ENCODE measurements at regions not wholly inside any gene's neighbourhood (a gene's known extent, or its start where the extent isn't known, plus 50 kb on each side); places are given as distances from the start of the nearest gene placed in this dataset.
"Not testable (repeated sequence)": the region's sequence is repeated elsewhere in the genome, so short reads cannot be mapped to it uniquely, and the experiment has no call there.

DNA sequence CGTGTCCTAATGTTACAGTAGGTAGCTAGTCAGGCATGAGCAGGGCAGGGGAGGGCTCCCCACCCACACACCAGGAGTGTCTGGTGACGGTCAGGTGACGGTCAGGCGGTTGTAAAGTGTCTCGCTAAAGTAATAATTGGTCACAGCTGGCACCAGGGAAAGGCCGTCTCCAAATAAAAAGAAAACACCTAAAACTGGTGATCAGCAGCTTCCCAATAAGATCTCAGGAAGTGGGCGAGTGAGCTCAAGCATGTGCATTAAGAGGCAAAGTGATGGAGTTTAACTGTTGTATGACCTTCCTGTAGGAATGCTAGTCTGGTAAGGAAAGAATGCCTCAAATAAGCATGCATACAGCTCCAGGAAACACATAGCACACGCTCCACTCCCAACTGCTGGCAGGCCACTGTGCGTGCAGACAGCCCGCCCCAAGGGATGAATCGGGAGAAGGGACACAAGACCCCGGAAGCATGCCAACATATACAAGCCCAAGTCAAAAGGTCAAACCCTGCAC is 177.1 kb downstream of the RNF144A start:
- no peaks in the 10 kb centered on the region for H3K9me3 Mint-ChIP-seq
- DNase-seq (no peak), ATAC-seq (ENCODE audit: low read depth in 2 of 2) (no peak)
- Histone ChIP-seq H3K27me3 (ENCODE audit: control insufficient read depth, insufficient read depth, low read length) (no peaks in the 10 kb centered on the region), H3K4me3 (ENCODE audit: low read depth, low read length) (no peak overlapping the region), H3K27ac (ENCODE audit: insufficient read depth, low read length, poor library complexity, severe bottlenecking) (no peak overlapping the region), H3K36me3 (ENCODE audit: control insufficient read depth, insufficient read depth, low read length) (no peaks in the 10 kb centered on the region), H3K4me1 (ENCODE audit: control insufficient read depth, insufficient read depth, low read length, poor library complexity, severe bottlenecking) (peaks cover 3% of the 10 kb centered on the region), H3K9me3 (ENCODE audit: control insufficient read depth in 2 of 2, low read length in 2 of 2) (no peaks in the 10 kb centered on the region)
- H3K4me3 Mint-ChIP-seq: no peak overlapping the region
- no peaks in the 10 kb centered on the region for H3K36me3 Mint-ChIP-seq
- peaks cover 0 to 12% (median 2%) of the 10 kb centered on the region in 4 donors for H3K4me1 Mint-ChIP-seq
- no peak overlapping the region for H3K27ac Mint-ChIP-seq
- no peaks in the 10 kb centered on the region for H3K27me3 Mint-ChIP-seq

DNA sequence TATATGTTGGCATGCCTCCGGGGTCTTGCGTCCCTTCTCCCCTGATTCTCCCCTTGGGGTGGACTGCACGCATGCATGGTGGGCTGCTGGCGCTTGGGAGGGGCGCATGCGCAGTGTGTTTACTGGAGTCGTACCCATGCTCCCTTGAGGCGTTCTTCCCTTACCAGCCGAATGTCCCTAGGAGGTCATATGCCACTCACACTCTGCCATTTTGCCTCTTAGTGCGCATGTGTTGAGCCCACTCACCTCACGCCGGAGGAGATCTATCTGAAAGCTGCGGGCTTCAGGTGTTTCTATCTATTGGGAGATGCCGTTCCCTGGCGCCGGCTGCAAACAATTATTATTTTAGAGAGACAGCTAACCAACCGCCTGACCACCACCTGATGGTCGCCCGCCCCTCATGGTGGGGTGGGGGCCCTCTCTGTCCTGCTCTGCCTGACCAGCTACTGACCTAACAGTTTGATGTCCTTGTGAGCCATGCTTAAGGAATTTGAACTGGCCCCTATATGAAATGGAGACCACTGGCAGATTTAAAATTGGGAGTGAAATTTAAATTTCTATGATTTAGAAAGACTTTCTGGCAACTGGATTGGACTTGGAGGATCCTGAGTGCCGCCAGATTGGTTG is 179.6 kb downstream of the RNF144A start:
- Histone ChIP-seq H3K36me3 (ENCODE audit: control insufficient read depth, insufficient read depth, low read length) (no peaks in the 10 kb centered on the region), H3K4me3 (ENCODE audit: low read depth, low read length) (no peak overlapping the region), H3K9me3 (ENCODE audit: control insufficient read depth in 2 of 2, low read length in 2 of 2) (no peaks in the 10 kb centered on the region), H3K27me3 (ENCODE audit: control insufficient read depth, insufficient read depth, low read length) (no peaks in the 10 kb centered on the region), H3K4me1 (ENCODE audit: control insufficient read depth, insufficient read depth, low read length, poor library complexity, severe bottlenecking) (peaks cover 3% of the 10 kb centered on the region), H3K27ac (ENCODE audit: insufficient read depth, low read length, poor library complexity, severe bottlenecking) (no peak overlapping the region)
- ATAC-seq (ENCODE audit: low read depth in 2 of 2): no peak
- Mint-ChIP-seq H3K27me3 (no peaks in the 10 kb centered on the region), H3K36me3 (no peaks in the 10 kb centered on the region), H3K27ac (peak overlapping the region in 1 of 3 donors; percentile 23), H3K4me3 (no peak overlapping the region), H3K4me1 (peaks cover 0 to 12% (median 2%) of the 10 kb centered on the region in 4 donors), H3K9me3 (no peaks in the 10 kb centered on the region)
- no peak for DNase-seq

DNA sequence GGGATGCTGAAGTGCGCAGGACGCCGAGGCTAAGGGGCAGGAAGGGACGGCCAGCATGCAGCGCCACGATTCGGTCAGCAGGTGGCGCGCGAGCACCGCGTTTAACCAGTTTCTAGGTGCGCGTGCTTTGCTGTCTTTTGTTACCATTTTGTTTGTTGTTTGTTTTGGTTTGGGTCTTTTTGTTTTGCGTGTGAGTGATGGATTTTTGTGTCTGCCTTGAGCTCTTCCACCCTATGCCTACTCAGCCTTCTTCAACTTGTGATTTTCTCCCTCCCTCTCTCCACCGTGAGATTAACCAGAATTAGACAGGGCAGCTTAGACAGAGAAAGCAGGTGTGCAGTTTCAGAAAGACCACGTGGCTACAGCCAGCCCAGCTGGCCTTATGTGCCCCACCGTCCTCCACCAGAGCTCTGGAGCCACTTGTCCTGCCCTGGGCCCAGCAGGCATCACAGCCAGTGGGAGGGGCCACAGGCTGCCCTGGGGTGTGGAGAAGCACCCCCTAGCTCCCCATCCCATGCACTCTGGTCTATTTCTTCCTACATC is 180.2 kb downstream of the RNF144A start:
- H3K4me1 ChIP-seq (ENCODE audit: control insufficient read depth, insufficient read depth, low read length, poor library complexity, severe bottlenecking): peaks cover 3% of the 10 kb centered on the region
- ATAC-seq (ENCODE audit: low read depth in 2 of 2) (peak; percentile 73 to 82), DNase-seq (peak; percentile 49 to 65 (median 65))
- H3K36me3 Mint-ChIP-seq: no peaks in the 10 kb centered on the region
- peaks cover 0 to 12% (median 2%) of the 10 kb centered on the region in 4 donors for H3K4me1 Mint-ChIP-seq
- H3K27ac Mint-ChIP-seq: peak overlapping the region in 1 of 3 donors; percentile 23
- no peaks in the 10 kb centered on the region for H3K9me3 Mint-ChIP-seq
- peak overlapping the region in 2 of 4 donors; percentile 64 to 69 for H3K4me3 Mint-ChIP-seq
- no peaks in the 10 kb centered on the region for H3K27me3 ChIP-seq (ENCODE audit: control insufficient read depth, insufficient read depth, low read length)
- H3K9me3 ChIP-seq (ENCODE audit: control insufficient read depth in 2 of 2, low read length in 2 of 2): no peaks in the 10 kb centered on the region
- H3K4me3 ChIP-seq (ENCODE audit: low read depth, low read length): peak overlapping the region; percentile 58
- no peaks in the 10 kb centered on the region for H3K36me3 ChIP-seq (ENCODE audit: control insufficient read depth, insufficient read depth, low read length)
- H3K27ac ChIP-seq (ENCODE audit: insufficient read depth, low read length, poor library complexity, severe bottlenecking): no peak overlapping the region
- H3K27me3 Mint-ChIP-seq: no peaks in the 10 kb centered on the region

DNA sequence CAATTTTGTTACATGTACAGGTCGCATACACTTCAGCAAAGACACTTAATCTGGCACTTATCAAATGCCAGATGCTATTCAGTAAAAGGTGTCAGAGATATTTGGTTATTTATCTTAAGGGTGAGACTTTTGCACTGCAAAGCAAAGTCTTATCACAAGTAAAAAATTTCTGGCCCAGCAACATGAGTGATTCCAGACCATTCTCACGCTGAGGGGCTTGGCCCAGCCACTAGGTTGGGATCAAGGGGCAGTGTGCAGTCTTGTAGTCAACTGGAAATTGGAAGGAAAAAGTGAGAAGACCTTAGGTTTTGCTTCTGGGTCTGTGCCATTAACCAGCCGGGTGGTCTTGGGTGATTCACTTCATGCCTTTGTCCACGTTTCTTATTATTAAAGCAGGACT is 181.6 kb downstream of the RNF144A start:
- ATAC-seq (ENCODE audit: low read depth in 2 of 2): no peak

DNA sequence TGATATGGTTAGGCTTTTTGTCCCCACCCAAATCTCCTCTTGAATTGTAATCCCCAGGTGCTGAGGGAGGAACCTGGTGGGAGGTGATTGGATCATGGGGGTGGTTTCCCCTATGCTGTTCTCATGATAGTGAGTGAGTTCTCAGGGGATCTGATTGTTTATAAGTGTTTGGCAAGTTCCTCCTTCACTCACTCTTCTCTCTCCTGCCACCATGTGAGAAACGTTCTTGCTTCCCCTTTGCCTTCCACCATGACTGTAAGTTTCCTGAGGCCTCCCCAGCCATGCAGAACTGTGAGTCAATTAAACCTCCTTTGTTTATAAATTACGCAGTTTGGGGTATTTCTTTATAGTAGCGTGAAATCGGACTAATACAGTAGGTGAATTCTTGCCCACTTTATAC is 182.5 kb downstream of the RNF144A start:
- H3K9me3 Mint-ChIP-seq; DNase-seq; ATAC-seq (ENCODE audit: low read depth in 2 of 2); H3K27ac ChIP-seq (ENCODE audit: insufficient read depth, low read length, poor library complexity, severe bottlenecking); H3K9me3 ChIP-seq (ENCODE audit: control insufficient read depth in 2 of 2, low read length in 2 of 2); H3K36me3 ChIP-seq (ENCODE audit: control insufficient read depth, insufficient read depth, low read length); H3K27me3 ChIP-seq (ENCODE audit: control insufficient read depth, insufficient read depth, low read length); H3K27ac Mint-ChIP-seq; H3K27me3 Mint-ChIP-seq; H3K36me3 Mint-ChIP-seq; H3K4me3 Mint-ChIP-seq; H3K4me1 ChIP-seq (ENCODE audit: control insufficient read depth, insufficient read depth, low read length, poor library complexity, severe bottlenecking); H3K4me3 ChIP-seq (ENCODE audit: low read depth, low read length): not testable (repeated sequence)
- H3K4me1 Mint-ChIP-seq: peaks cover 0 to 12% (median 2%) of the 10 kb centered on the region in 4 donors

More for the DNA sequence above, 181.6 kb downstream of the RNF144A start:
- Mint-ChIP-seq H3K4me1 (peaks cover 0 to 12% (median 2%) of the 10 kb centered on the region in 4 donors), H3K9me3 (no peaks in the 10 kb centered on the region), H3K36me3 (no peaks in the 10 kb centered on the region), H3K27ac (no peak overlapping the region), H3K27me3 (no peaks in the 10 kb centered on the region), H3K4me3 (no peak overlapping the region)
- Histone ChIP-seq H3K9me3 (ENCODE audit: control insufficient read depth in 2 of 2, low read length in 2 of 2) (no peaks in the 10 kb centered on the region), H3K4me3 (ENCODE audit: low read depth, low read length) (no peak overlapping the region), H3K36me3 (ENCODE audit: control insufficient read depth, insufficient read depth, low read length) (no peaks in the 10 kb centered on the region), H3K4me1 (ENCODE audit: control insufficient read depth, insufficient read depth, low read length, poor library complexity, severe bottlenecking) (peaks cover 3% of the 10 kb centered on the region), H3K27ac (ENCODE audit: insufficient read depth, low read length, poor library complexity, severe bottlenecking) (no peak overlapping the region), H3K27me3 (ENCODE audit: control insufficient read depth, insufficient read depth, low read length) (no peaks in the 10 kb centered on the region)
- DNase-seq: no peak

DNA sequence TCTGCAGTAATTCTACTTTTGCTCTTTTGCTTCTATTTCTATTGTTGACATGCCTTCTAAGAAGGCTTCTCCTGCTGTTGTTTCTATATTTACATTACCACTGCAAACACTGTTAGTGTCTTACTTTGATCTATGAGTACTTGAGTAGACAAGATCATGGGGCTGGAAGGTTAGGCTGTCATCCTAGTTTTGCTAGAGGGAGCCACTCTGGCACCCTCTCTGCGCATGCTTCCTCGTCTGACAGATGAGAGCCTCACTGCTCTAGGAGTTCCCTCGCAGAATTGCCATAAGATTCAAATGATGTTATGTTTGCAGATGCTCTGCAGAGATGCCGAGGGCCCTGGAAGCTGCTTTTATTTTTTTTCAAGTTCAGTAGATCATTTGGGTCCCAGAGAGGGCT is 185.6 kb downstream of the RNF144A start:
- no peak for ATAC-seq (ENCODE audit: low read depth in 2 of 2)
- no peaks in the 10 kb centered on the region for H3K9me3 Mint-ChIP-seq
- DNase-seq: no peak
- H3K9me3 ChIP-seq (ENCODE audit: control insufficient read depth in 2 of 2, low read length in 2 of 2): no peaks in the 10 kb centered on the region
- H3K4me1 ChIP-seq (ENCODE audit: control insufficient read depth, insufficient read depth, low read length, poor library complexity, severe bottlenecking): no peaks in the 10 kb centered on the region
- H3K4me1 Mint-ChIP-seq: peaks cover 0 to 3% (median under 1%) of the 10 kb centered on the region in 4 donors
- H3K36me3 ChIP-seq (ENCODE audit: control insufficient read depth, insufficient read depth, low read length): no peaks in the 10 kb centered on the region
- no peaks in the 10 kb centered on the region for H3K27me3 Mint-ChIP-seq
- no peaks in the 10 kb centered on the region for H3K27me3 ChIP-seq (ENCODE audit: control insufficient read depth, insufficient read depth, low read length)
- no peak overlapping the region for H3K27ac ChIP-seq (ENCODE audit: insufficient read depth, low read length, poor library complexity, severe bottlenecking)
- no peaks in the 10 kb centered on the region for H3K36me3 Mint-ChIP-seq
- H3K4me3 ChIP-seq (ENCODE audit: low read depth, low read length): no peak overlapping the region
- no peak overlapping the region for H3K27ac Mint-ChIP-seq
- no peak overlapping the region for H3K4me3 Mint-ChIP-seq

DNA sequence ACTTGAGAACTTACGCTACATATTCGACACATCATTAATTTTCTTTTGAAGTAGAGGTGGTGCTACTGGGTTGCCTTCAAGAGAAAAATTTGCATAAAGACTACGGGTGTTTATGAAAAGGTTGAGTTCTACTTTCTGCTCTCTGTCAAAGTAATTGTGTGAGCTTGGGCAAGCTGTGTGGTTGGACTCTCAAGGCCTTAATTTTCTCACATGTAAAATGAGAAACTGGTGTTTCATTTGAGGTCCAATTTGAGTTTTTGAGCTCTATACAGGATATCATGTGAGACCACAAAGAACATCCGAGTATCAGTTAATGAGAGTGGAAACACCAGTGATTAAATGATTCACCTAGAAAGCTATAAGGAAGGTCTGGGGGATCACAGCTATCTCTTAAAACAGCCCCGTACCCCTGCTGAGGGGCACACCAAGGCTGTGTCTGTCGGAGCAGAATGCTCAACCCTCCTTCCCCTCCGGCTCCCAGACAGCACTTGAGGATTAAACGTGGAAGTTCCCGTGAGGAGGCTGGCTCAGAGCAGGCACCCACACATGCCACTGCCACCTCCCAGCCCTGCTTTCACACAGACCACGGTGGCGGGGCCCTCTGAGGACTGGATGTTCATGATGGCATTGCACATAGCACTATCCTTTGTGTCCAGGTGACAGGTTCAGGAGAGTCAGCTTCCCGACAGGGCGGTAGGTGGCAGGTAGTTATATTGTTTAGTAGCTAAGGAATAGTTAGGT is 191.8 kb downstream of the RNF144A start:
- ATAC-seq (ENCODE audit: low read depth in 2 of 2) (no peak), DNase-seq (no peak)
- peaks cover 0 to 3% (median 0%) of the 10 kb centered on the region in 4 donors for H3K4me1 Mint-ChIP-seq
- peak overlapping the region in 1 of 3 donors; percentile 56 for H3K27ac Mint-ChIP-seq
- Histone ChIP-seq H3K36me3 (ENCODE audit: control insufficient read depth, insufficient read depth, low read length) (no peaks in the 10 kb centered on the region), H3K27me3 (ENCODE audit: control insufficient read depth, insufficient read depth, low read length) (no peaks in the 10 kb centered on the region), H3K4me1 (ENCODE audit: control insufficient read depth, insufficient read depth, low read length, poor library complexity, severe bottlenecking) (no peaks in the 10 kb centered on the region), H3K4me3 (ENCODE audit: low read depth, low read length) (no peak overlapping the region), H3K27ac (ENCODE audit: insufficient read depth, low read length, poor library complexity, severe bottlenecking) (no peak overlapping the region), H3K9me3 (ENCODE audit: control insufficient read depth in 2 of 2, low read length in 2 of 2) (peaks cover 0 to 2% of the 10 kb centered on the region in 2 experiments)
- peaks cover 5% of the 10 kb centered on the region for H3K27me3 Mint-ChIP-seq
- H3K9me3 Mint-ChIP-seq: peaks cover 0 to 1% (median 0%) of the 10 kb centered on the region in 7 donors
- peaks cover 2% of the 10 kb centered on the region for H3K36me3 Mint-ChIP-seq
- no peak overlapping the region for H3K4me3 Mint-ChIP-seq
